ENCODE measurements at regions not wholly inside any gene's neighbourhood (a gene's known extent, or its start where the extent isn't known, plus 50 kb on each side); places are given as distances from the start of the nearest gene placed in this dataset.

DNA sequence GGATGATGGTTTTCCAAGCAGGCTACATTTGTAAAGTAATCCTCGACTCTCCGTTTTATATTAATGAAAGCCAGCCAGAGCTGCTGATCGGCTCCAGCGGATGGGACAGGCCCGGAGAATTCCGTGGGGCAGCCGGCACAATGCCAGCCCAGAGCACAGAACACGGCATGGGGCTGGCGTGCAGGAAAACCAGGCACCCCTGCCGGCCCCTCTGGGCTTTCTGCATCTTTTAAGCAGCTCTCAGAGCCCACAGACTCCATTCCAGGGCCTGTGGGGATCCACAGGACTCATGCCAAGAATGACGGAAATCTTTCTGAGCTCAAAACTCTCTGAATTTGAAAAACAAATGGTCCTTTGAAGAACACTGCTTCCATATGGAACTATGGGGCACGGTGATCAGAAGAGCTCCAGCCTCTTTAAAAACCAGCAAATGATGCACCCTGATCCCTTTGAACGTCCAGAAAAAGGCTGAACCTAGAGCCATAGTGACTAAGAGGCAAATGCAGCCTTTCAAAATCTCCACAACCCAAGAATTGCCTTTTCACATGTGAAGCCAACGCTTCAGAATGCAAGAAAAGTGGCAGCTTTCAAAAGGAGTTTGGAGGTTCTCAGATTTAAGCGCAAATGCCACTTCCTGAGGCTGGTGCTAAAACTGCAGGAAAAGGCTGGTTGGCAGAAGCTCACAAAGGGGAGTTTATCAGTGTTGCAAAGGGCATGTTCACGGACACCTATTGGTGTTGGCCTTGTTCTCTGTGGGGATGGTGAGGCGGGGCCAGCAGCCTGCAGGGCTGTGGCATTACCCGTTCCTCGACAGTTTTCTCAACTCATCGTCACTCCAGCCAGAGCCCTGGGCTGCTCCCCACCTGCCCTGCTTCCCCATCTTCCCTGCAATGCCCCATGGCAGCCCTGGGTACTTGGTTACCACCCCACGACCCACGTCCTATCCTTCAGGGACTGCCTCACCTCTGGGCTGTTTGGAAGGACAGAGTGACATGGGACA, 212.5 kb downstream of the CTTN start:
- ATAC-seq: no peak

DNA sequence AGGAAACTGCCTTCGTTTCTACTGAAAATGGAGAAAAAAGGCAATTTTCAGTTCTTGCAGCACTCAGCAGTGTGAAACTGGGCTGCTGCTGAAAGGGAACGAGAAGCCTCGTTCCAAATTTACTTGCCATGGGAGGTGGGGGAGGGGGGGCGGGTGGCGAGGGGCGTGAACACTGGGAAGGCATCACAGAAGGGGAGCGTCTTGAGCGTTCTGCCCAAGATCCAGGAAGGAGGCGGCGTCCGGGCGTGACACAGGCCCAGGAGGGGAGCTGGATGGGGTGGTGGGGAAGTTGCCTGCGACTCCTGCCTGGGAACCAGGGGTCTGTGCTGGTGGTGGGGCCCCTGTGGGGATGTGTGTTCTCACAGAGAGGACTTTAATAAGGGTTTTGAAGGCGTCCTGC, 213.5 kb downstream of the CTTN start:
- ChIA-PET RAD21 (ENCODE audit: low non-redundant PET in 1 of 2, low total read pairs in 2 of 2, uncharacterized antibody in 2 of 2, unreplicated experiment in 2 of 2) (no interaction called here), CTCF (no interaction called here), POLR2A (no interaction called here)
- DNase-seq (ENCODE audit: low read depth, low spot score): no peak
- Histone ChIP-seq H3K4me3 (replicated peaks in 1 of 2; ENCODE audit: low read depth in 1 of 2, low read length in 2 of 2) (no peak overlapping the region), H3K79me2 (ENCODE audit: insufficient read depth, low read length) (no peaks in the 10 kb centered on the region), H2AFZ (ENCODE audit: low read depth, low read length, poor library complexity, severe bottlenecking) (no peak overlapping the region), H3K9me2 (ENCODE audit: insufficient read depth) (no peaks in the 10 kb centered on the region), H3K4me1 (ENCODE audit: control insufficient read depth in 1 of 2, insufficient read depth in 2 of 2, low read length in 2 of 2) (no peaks in the 10 kb centered on the region), H3K9ac (ENCODE audit: low read length) (no peak overlapping the region), H4K20me1 (ENCODE audit: insufficient read depth) (no peaks in the 10 kb centered on the region), H3K9me3 (ENCODE audit: control insufficient read depth in 1 of 2, insufficient read depth in 1 of 2, low read depth in 1 of 2, low read length in 2 of 2) (peaks cover 0 to 8% of the 10 kb centered on the region in 2 experiments; a peak in 1 of 4 replicates), H3K36me3 (ENCODE audit: control insufficient read depth in 1 of 2, insufficient read depth in 2 of 2, low read length in 2 of 2) (no peaks in the 10 kb centered on the region), H3K27me3 (ENCODE audit: insufficient read depth, low read length) (no peaks in the 10 kb centered on the region), H3K4me2 (ENCODE audit: low read length) (no peak overlapping the region), H3K27ac (ENCODE audit: low read depth, low read length) (no peak overlapping the region)
- TF ChIP-seq POLR2AphosphoS5 (IDR thresholded peaks at IDR 0.05; ENCODE audit: low read depth, low read length) (no peak), ZNF274 (IDR thresholded peaks at IDR 0.05; ENCODE audit: low read depth, low read length) (no peak), CBX3 (IDR thresholded peaks at IDR 0.05; ENCODE audit: low read depth) (no peak), FOSL1 (IDR thresholded peaks at IDR 0.05; ENCODE audit: low read depth) (no peak), SP1 (IDR thresholded peaks at IDR 0.05; ENCODE audit: low read depth) (no peak), YY1 (IDR thresholded peaks at IDR 0.05; ENCODE audit: extremely low read depth, insufficient replicate concordance, low read depth, low read length) (no peak), RAD21 (IDR thresholded peaks at IDR 0.05; ENCODE audit: low read depth) (no peak), SIN3A (IDR thresholded peaks at IDR 0.05; ENCODE audit: low read depth) (no peak), TCF7L2 (IDR thresholded peaks at IDR 0.05; ENCODE audit: borderline replicate concordance, extremely low read depth, insufficient read depth, insufficient read length) (no peak), EGR1 (IDR thresholded peaks at IDR 0.05; ENCODE audit: low read depth) (no peak)
- TF ChIP-seq, protein P1, sequence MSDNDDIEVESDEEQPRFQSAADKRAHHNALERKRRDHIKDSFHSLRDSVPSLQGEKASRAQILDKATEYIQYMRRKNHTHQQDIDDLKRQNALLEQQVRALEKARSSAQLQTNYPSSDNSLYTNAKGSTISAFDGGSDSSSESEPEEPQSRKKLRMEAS (IDR thresholded peaks at IDR 0.05): no peak
- TF ChIP-seq, protein P2, sequence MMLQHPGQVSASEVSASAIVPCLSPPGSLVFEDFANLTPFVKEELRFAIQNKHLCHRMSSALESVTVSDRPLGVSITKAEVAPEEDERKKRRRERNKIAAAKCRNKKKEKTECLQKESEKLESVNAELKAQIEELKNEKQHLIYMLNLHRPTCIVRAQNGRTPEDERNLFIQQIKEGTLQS (IDR thresholded peaks at IDR 0.05): no peak
- TF ChIP-seq, protein P3, sequence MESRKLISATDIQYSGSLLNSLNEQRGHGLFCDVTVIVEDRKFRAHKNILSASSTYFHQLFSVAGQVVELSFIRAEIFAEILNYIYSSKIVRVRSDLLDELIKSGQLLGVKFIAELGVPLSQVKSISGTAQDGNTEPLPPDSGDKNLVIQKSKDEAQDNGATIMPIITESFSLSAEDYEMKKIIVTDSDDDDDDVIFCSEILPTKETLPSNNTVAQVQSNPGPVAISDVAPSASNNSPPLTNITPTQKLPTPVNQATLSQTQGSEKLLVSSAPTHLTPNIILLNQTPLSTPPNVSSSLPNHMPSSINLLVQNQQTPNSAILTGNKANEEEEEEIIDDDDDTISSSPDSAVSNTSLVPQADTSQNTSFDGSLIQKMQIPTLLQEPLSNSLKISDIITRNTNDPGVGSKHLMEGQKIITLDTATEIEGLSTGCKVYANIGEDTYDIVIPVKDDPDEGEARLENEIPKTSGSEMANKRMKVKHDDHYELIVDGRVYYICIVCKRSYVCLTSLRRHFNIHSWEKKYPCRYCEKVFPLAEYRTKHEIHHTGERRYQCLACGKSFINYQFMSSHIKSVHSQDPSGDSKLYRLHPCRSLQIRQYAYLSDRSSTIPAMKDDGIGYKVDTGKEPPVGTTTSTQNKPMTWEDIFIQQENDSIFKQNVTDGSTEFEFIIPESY (IDR thresholded peaks at IDR 0.05; ENCODE audit: extremely low read depth, insufficient replicate concordance, low read length): no peak
- no peak for ATAC-seq
- BruUV-seq (replicated peaks): no TSS peak
- intact Hi-C loops (cut with micrococcal nuclease): no loop called here

More for the DNA sequence above, 212.5 kb downstream of the CTTN start:
- Histone ChIP-seq H3K4me2 (ENCODE audit: low read length) (no peak overlapping the region), H3K4me1 (ENCODE audit: control insufficient read depth in 1 of 2, insufficient read depth in 2 of 2, low read length in 2 of 2) (no peaks in the 10 kb centered on the region), H3K27ac (ENCODE audit: low read depth, low read length) (no peak overlapping the region), H4K20me1 (ENCODE audit: insufficient read depth) (no peaks in the 10 kb centered on the region), H3K79me2 (ENCODE audit: insufficient read depth, low read length) (no peaks in the 10 kb centered on the region), H2AFZ (ENCODE audit: low read depth, low read length, poor library complexity, severe bottlenecking) (no peak overlapping the region), H3K9me3 (ENCODE audit: control insufficient read depth in 1 of 2, insufficient read depth in 1 of 2, low read depth in 1 of 2, low read length in 2 of 2) (peaks cover 0 to 7% of the 10 kb centered on the region in 2 experiments; a peak in 1 of 4 replicates), H3K36me3 (ENCODE audit: control insufficient read depth in 1 of 2, insufficient read depth in 2 of 2, low read length in 2 of 2) (no peaks in the 10 kb centered on the region), H3K9me2 (ENCODE audit: insufficient read depth) (no peaks in the 10 kb centered on the region), H3K9ac (ENCODE audit: low read length) (no peak overlapping the region), H3K4me3 (replicated peaks in 1 of 2; ENCODE audit: low read depth in 1 of 2, low read length in 2 of 2) (no peak overlapping the region), H3K27me3 (ENCODE audit: insufficient read depth, low read length) (no peaks in the 10 kb centered on the region)
- ChIA-PET CTCF (no interaction called here), POLR2A (no interaction called here), RAD21 (ENCODE audit: low non-redundant PET in 1 of 2, low total read pairs in 2 of 2, uncharacterized antibody in 2 of 2, unreplicated experiment in 2 of 2) (no interaction called here)
- intact Hi-C loops (cut with micrococcal nuclease): no loop called here
- DNase-seq (ENCODE audit: low read depth, low spot score): no peak
- TF ChIP-seq RAD21 (IDR thresholded peaks at IDR 0.05; ENCODE audit: low read depth) (no peak), EZH2 (IDR thresholded peaks at IDR 0.05) (no peak), CEBPB (IDR thresholded peaks at IDR 0.05; ENCODE audit: low read depth) (no peak)
- no TSS peak for BruUV-seq (replicated peaks)
